ENCODE measurements at regions not wholly inside any gene's neighbourhood (a gene's known extent, or its start where the extent isn't known, plus 50 kb on each side); places are given as distances from the start of the nearest gene placed in this dataset.
A peak's percentile ranks its signal among the peaks of the same experiment; 100 is the strongest.

DNA sequence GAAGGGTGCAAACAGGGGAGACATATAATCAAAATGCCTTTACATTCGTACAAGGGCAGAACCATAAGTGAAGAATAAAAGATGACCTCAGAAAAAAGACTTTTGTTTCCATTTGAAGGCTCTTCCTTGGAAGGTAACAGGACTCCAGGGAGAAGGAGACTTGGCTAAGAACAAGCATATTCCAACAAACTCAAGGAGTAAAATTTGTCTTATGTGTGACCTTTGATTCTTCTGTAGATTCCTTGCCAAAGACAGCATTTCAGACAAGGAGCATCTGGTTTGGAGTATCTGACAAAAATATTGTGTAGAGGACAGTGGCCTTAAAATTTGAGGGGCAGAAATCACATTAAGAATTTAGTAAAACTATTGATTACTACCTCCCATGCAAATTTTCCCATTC, 991.9 kb downstream of the FLRT2 start:
- DNase-seq (no peak), ATAC-seq (ENCODE audit: insufficient read depth, low read depth) (no peak)
- Histone ChIP-seq H3K4me2 (ENCODE audit: insufficient read depth, low read length) (no peak overlapping the region), H3K27me3 (ENCODE audit: insufficient read depth, low read length, poor library complexity) (no peaks in the 10 kb centered on the region), H2AFZ (ENCODE audit: low read depth, low read length) (no peak overlapping the region), H3K9me3 (ENCODE audit: insufficient read depth, low read length, severe bottlenecking) (no peaks in the 10 kb centered on the region), H3K9ac (ENCODE audit: low read depth, low read length) (no peak overlapping the region), H4K20me1 (ENCODE audit: insufficient read depth, low read length) (no peaks in the 10 kb centered on the region), H3K4me1 (ENCODE audit: insufficient read depth, low read length) (no peaks in the 10 kb centered on the region), H3K36me3 (ENCODE audit: insufficient read depth, low read length) (no peaks in the 10 kb centered on the region), H3K27ac (ENCODE audit: low read length) (no peak overlapping the region), H3K4me3 (ENCODE audit: low read depth in 1 of 2, low read length in 2 of 2) (no peak overlapping the region), H3K79me2 (ENCODE audit: insufficient read depth, low read length) (no peaks in the 10 kb centered on the region)
- no peak for TF ChIP-seq EZH2 (IDR thresholded peaks at IDR 0.05; ENCODE audit: borderline replicate concordance, low read depth, low read length, severe bottlenecking)
- TF ChIP-seq, protein P1, sequence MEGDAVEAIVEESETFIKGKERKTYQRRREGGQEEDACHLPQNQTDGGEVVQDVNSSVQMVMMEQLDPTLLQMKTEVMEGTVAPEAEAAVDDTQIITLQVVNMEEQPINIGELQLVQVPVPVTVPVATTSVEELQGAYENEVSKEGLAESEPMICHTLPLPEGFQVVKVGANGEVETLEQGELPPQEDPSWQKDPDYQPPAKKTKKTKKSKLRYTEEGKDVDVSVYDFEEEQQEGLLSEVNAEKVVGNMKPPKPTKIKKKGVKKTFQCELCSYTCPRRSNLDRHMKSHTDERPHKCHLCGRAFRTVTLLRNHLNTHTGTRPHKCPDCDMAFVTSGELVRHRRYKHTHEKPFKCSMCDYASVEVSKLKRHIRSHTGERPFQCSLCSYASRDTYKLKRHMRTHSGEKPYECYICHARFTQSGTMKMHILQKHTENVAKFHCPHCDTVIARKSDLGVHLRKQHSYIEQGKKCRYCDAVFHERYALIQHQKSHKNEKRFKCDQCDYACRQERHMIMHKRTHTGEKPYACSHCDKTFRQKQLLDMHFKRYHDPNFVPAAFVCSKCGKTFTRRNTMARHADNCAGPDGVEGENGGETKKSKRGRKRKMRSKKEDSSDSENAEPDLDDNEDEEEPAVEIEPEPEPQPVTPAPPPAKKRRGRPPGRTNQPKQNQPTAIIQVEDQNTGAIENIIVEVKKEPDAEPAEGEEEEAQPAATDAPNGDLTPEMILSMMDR (IDR thresholded peaks at IDR 0.05; ENCODE audit: borderline replicate concordance, extremely low read depth, low read length, poor library complexity, severe bottlenecking), result no peak

DNA sequence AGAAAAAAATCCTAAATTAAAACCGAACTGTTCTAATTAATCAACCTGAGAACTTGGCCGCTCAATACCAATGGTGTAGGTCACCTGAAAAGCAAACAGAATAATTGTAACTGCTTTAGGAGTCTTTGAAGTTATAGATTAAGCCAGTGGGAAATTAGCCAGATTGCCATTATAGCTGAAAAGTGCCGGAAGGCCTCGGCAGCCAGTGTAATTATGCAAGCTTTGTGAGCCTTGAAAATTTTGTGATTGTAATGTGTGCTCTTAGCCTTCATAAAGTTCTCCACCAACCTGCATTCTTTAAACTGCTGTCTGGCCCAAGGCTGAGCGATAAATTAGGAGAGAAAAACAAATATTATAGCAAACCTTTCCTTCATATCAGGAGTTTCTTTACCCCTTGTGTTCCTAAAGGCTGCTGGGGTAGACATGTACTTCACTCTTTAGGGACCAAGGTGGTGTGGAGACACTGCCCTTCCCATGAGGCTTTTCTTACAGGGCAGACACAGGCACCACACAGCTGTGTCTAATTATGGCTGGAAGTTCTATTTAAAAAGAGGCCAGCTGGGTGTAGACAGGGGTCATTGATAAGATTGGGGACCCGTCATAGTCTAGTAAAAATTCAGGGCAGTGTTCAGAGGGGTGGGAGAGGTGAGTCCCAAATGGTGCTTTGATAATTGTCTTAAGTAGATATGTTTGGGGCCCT, 991.2 kb downstream of the FLRT2 start:
- Histone ChIP-seq H3K4me2 (ENCODE audit: insufficient read depth, low read length) (no peak overlapping the region), H2AFZ (ENCODE audit: low read depth, low read length) (no peak overlapping the region), H3K9ac (ENCODE audit: low read depth, low read length) (no peak overlapping the region), H3K79me2 (ENCODE audit: insufficient read depth, low read length) (no peaks in the 10 kb centered on the region), H3K4me1 (ENCODE audit: insufficient read depth, low read length) (no peaks in the 10 kb centered on the region), H3K27me3 (ENCODE audit: insufficient read depth, low read length, poor library complexity) (no peaks in the 10 kb centered on the region), H4K20me1 (ENCODE audit: insufficient read depth, low read length) (no peaks in the 10 kb centered on the region), H3K9me3 (ENCODE audit: insufficient read depth, low read length, severe bottlenecking) (no peaks in the 10 kb centered on the region), H3K4me3 (ENCODE audit: low read depth in 1 of 2, low read length in 2 of 2) (no peak overlapping the region), H3K27ac (ENCODE audit: low read length) (no peak overlapping the region), H3K36me3 (ENCODE audit: insufficient read depth, low read length) (no peaks in the 10 kb centered on the region)
- ATAC-seq (ENCODE audit: insufficient read depth, low read depth) (no peak), DNase-seq (no peak)
- TF ChIP-seq EZH2 (IDR thresholded peaks at IDR 0.05; ENCODE audit: borderline replicate concordance, low read depth, low read length, severe bottlenecking), result no peak
- TF ChIP-seq, protein P1 (IDR thresholded peaks at IDR 0.05; ENCODE audit: borderline replicate concordance, extremely low read depth, low read length, poor library complexity, severe bottlenecking), result no peak

DNA sequence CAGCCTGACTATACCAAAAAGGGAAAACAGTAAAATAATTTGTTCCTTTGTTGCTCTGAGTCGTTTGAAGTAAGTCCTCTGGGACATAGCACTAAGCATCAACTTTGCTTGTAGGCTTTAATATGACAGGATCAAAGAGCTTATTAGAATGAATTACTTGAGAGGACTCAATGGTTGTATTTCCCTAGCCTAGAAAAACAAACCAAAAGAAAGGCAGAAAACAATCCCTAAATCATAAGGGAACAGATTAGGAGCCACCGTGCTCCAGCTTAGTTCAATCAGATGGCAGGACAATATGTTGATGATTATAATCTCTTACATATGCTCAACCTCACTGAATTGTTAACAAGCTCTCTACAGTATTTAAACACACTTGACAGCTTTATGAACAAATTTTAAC, 988.4 kb downstream of the FLRT2 start:
- Histone ChIP-seq H4K20me1 (ENCODE audit: insufficient read depth, low read length) (no peaks in the 10 kb centered on the region), H3K4me1 (ENCODE audit: insufficient read depth, low read length) (no peaks in the 10 kb centered on the region), H2AFZ (ENCODE audit: low read depth, low read length) (0 out of 2 replicates have a peak overlapping the region, but pooled peaks have one; percentile 7), H3K79me2 (ENCODE audit: insufficient read depth, low read length) (no peaks in the 10 kb centered on the region), H3K4me3 (ENCODE audit: low read depth in 1 of 2, low read length in 2 of 2) (no peak overlapping the region), H3K4me2 (ENCODE audit: insufficient read depth, low read length) (no peak overlapping the region), H3K27ac (ENCODE audit: low read length) (no peak overlapping the region), H3K36me3 (ENCODE audit: insufficient read depth, low read length) (no peaks in the 10 kb centered on the region), H3K27me3 (ENCODE audit: insufficient read depth, low read length, poor library complexity) (no peaks in the 10 kb centered on the region), H3K9ac (ENCODE audit: low read depth, low read length) (no peak overlapping the region), H3K9me3 (ENCODE audit: insufficient read depth, low read length, severe bottlenecking) (no peaks in the 10 kb centered on the region)
- ATAC-seq (ENCODE audit: insufficient read depth, low read depth) (no peak; the same call in 2 of the 3 replicates), DNase-seq (no peak)
- no peak for TF ChIP-seq EZH2 (IDR thresholded peaks at IDR 0.05; ENCODE audit: borderline replicate concordance, low read depth, low read length, severe bottlenecking)
- TF ChIP-seq, protein P1 (IDR thresholded peaks at IDR 0.05; ENCODE audit: borderline replicate concordance, extremely low read depth, low read length, poor library complexity, severe bottlenecking), result no peak
